ENCODE measurements at regions not wholly inside any gene's neighbourhood (a gene's known extent, or its start where the extent isn't known, plus 50 kb on each side); places are given as distances from the start of the nearest gene placed in this dataset.

GRCh38 chr13:54484166-54484565, 1455.6 kb downstream of the OLFM4 start (continued):
- no peak for TF ChIP-seq TAF7 (optimal IDR thresholded peaks at IDR 0.05; ENCODE audit: borderline replicate concordance, low read depth, low read length)
- TF ChIP-seq BRCA1 (IDR thresholded peaks at IDR 0.05; ENCODE audit: low read depth, low read length), result no peak

All from H1 (cell line).